ENCODE measurements at regions not wholly inside any gene's neighbourhood (a gene's known extent, or its start where the extent isn't known, plus 50 kb on each side); places are given as distances from the start of the nearest gene placed in this dataset.

DNA sequence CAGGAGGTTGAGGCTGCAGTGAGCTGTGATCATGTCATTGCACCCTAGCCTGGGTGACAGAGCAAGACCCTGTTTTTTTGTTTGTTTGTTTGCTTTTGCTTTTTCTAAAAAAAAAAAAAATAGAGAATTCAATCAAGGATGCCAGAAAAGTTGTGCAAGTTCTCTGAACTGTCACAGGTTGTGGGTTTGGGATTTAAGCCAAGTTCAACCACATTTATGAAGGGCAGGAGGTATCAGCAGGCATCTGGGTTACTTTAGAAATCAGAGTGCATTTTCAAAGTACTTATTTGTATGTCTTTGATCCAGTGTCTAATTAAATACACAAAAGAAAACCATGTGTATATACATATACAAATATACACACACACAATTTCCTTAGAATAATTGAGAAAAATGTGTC, 151.2 kb upstream of the MINDY3 start:
- Histone ChIP-seq H2BK5ac (ENCODE audit: low read depth, low read length, poor library complexity, severe bottlenecking) (no peak overlapping the region), H3K27me3 (ENCODE audit: control insufficient read depth in 1 of 2, insufficient read depth in 1 of 2, low read length in 2 of 2) (no peaks in the 10 kb centered on the region), H3K9ac (ENCODE audit: low read length) (no peak overlapping the region), H3K14ac (ENCODE audit: low read length in 2 of 2) (no peak overlapping the region), H2AFZ (ENCODE audit: low read depth, low read length) (no peak overlapping the region), H2BK15ac (ENCODE audit: low read depth, poor library complexity, severe bottlenecking) (no peak overlapping the region), H2BK120ac (ENCODE audit: low read depth, low read length) (no peak overlapping the region), H3K18ac (ENCODE audit: low read depth in 1 of 2, low read length in 2 of 2) (no peak overlapping the region), H4K8ac (ENCODE audit: low read length) (no peak overlapping the region), H3K27ac (ENCODE audit: low read length, poor library complexity, severe bottlenecking) (no peak overlapping the region), H3K4me1 (ENCODE audit: control insufficient read depth, insufficient read depth, low read depth, low read length) (no peaks in the 10 kb centered on the region), H3K4me3 (ENCODE audit: insufficient read depth in 1 of 2, low read depth in 1 of 2, low read length in 2 of 2) (no peak overlapping the region), H4K91ac (ENCODE audit: low read length) (no peak overlapping the region), H3K23ac (ENCODE audit: low read length in 2 of 2) (no peak overlapping the region), H3K4ac (ENCODE audit: low read depth in 1 of 2, low read length in 2 of 2) (no peak overlapping the region), H3K36me3 (ENCODE audit: control insufficient read depth in 1 of 2, insufficient read depth in 2 of 2, low read depth in 1 of 2, low read length in 2 of 2) (no peaks in the 10 kb centered on the region), H2AK5ac (ENCODE audit: low read length, severe bottlenecking) (no peak overlapping the region), H3K4me2 (ENCODE audit: low read length, poor library complexity, severe bottlenecking) (no peak overlapping the region), H2BK12ac (ENCODE audit: low read length in 2 of 2) (no peak overlapping the region), H3K79me1 (replicated peaks; ENCODE audit: low read length, poor library complexity, severe bottlenecking) (no peaks in the 10 kb centered on the region), H3K9me3 (ENCODE audit: control insufficient read depth, low read length) (peaks cover 7% of the 10 kb centered on the region)
- DNase-seq, result no peak

DNA sequence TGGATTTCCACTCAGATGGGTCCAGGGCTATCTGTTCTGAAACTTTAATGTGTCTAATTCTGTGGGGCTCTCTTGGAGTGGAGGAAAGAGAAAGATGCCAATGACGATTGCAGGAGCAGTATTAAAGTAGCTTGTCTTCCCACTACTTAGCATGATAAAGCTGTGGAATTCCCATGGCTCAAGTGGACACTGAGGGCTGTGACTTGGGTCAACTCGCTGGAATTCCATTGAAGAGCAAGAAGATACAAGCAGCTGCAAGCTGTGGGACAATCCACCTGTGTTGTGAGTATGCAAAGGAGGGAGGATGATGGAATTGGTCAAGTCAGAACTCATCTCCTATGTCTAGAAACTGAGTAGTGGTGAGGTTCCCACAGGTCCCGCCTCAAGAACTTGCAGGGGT, 154.2 kb upstream of the MINDY3 start:
- no peak overlapping the region for H2BK5ac ChIP-seq (ENCODE audit: low read depth, low read length, poor library complexity, severe bottlenecking)
- H3K4me2 ChIP-seq (ENCODE audit: low read length, poor library complexity, severe bottlenecking), result no peak overlapping the region
- no peak overlapping the region for H3K18ac ChIP-seq (ENCODE audit: low read depth in 1 of 2, low read length in 2 of 2)
- H3K27ac ChIP-seq (ENCODE audit: low read length, poor library complexity, severe bottlenecking), result no peak overlapping the region
- no peak overlapping the region for H2BK15ac ChIP-seq (ENCODE audit: low read depth, poor library complexity, severe bottlenecking)
- H4K8ac ChIP-seq (ENCODE audit: low read length), result no peak overlapping the region
- H3K14ac ChIP-seq (ENCODE audit: low read length in 2 of 2), result no peak overlapping the region
- H2AK5ac ChIP-seq (ENCODE audit: low read length, severe bottlenecking), result no peak overlapping the region
- no peak overlapping the region for H2AFZ ChIP-seq (ENCODE audit: low read depth, low read length)
- H3K27me3 ChIP-seq (ENCODE audit: control insufficient read depth in 1 of 2, insufficient read depth in 1 of 2, low read length in 2 of 2), result no peaks in the 10 kb centered on the region
- H3K4ac ChIP-seq (ENCODE audit: low read depth in 1 of 2, low read length in 2 of 2), result no peak overlapping the region
- H2BK120ac ChIP-seq (ENCODE audit: low read depth, low read length), result no peak overlapping the region
- no peak overlapping the region for H3K4me3 ChIP-seq (ENCODE audit: insufficient read depth in 1 of 2, low read depth in 1 of 2, low read length in 2 of 2)
- DNase-seq, result no peak
- H3K4me1 ChIP-seq (ENCODE audit: control insufficient read depth, insufficient read depth, low read depth, low read length), result no peaks in the 10 kb centered on the region
- H3K23ac ChIP-seq (ENCODE audit: low read length in 2 of 2), result no peak overlapping the region
- no peaks in the 10 kb centered on the region for H3K36me3 ChIP-seq (ENCODE audit: control insufficient read depth in 1 of 2, insufficient read depth in 2 of 2, low read depth in 1 of 2, low read length in 2 of 2)
- no peak overlapping the region for H2BK12ac ChIP-seq (ENCODE audit: low read length in 2 of 2)
- 53% methylated on average over 3 of the region's 3 CpGs for WGBS
- no peak overlapping the region for H3K9ac ChIP-seq (ENCODE audit: low read length)
- H3K79me1 ChIP-seq (replicated peaks; ENCODE audit: low read length, poor library complexity, severe bottlenecking), result no peaks in the 10 kb centered on the region
- H3K9me3 ChIP-seq (ENCODE audit: control insufficient read depth, low read length), result peaks cover 8% of the 10 kb centered on the region
- H4K91ac ChIP-seq (ENCODE audit: low read length), result no peak overlapping the region

DNA sequence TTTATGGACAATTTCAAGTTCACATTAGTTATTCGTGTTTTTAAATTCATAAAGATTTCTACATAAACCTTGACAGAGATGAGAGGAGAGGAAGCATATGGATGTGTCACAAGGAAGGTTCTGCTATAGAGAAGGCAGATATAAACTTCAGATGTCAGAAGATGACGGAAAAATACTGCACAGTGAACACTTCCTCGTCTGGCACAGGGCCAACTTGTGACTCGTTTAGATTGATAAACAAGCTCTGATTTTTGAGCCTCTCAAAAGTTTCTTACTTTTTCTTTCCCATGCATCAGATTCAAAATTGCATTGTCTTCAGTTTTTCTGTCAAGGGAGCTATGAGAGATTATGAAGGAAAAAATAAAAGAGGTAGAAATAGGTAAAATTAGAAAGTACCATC, 156.4 kb upstream of the MINDY3 start:
- Histone ChIP-seq H3K4me1 (ENCODE audit: control insufficient read depth, insufficient read depth, low read depth, low read length) (no peaks in the 10 kb centered on the region), H2BK120ac (ENCODE audit: low read depth, low read length) (no peak overlapping the region), H3K9ac (ENCODE audit: low read length) (no peak overlapping the region), H3K18ac (ENCODE audit: low read depth in 1 of 2, low read length in 2 of 2) (no peak overlapping the region), H3K4me2 (ENCODE audit: low read length, poor library complexity, severe bottlenecking) (no peak overlapping the region), H3K27ac (ENCODE audit: low read length, poor library complexity, severe bottlenecking) (no peak overlapping the region), H2AK5ac (ENCODE audit: low read length, severe bottlenecking) (no peak overlapping the region), H3K36me3 (ENCODE audit: control insufficient read depth in 1 of 2, insufficient read depth in 2 of 2, low read depth in 1 of 2, low read length in 2 of 2) (no peaks in the 10 kb centered on the region), H2BK15ac (ENCODE audit: low read depth, poor library complexity, severe bottlenecking) (no peak overlapping the region), H3K23ac (ENCODE audit: low read length in 2 of 2) (no peak overlapping the region), H4K8ac (ENCODE audit: low read length) (no peak overlapping the region), H2BK12ac (ENCODE audit: low read length in 2 of 2) (no peak overlapping the region), H3K79me1 (replicated peaks; ENCODE audit: low read length, poor library complexity, severe bottlenecking) (no peaks in the 10 kb centered on the region), H2AFZ (ENCODE audit: low read depth, low read length) (no peak overlapping the region), H3K4me3 (ENCODE audit: insufficient read depth in 1 of 2, low read depth in 1 of 2, low read length in 2 of 2) (no peak overlapping the region), H3K14ac (ENCODE audit: low read length in 2 of 2) (no peak overlapping the region), H3K4ac (ENCODE audit: low read depth in 1 of 2, low read length in 2 of 2) (no peak overlapping the region), H3K9me3 (ENCODE audit: control insufficient read depth, low read length) (peaks cover 29% of the 10 kb centered on the region), H2BK5ac (ENCODE audit: low read depth, low read length, poor library complexity, severe bottlenecking) (no peak overlapping the region), H3K27me3 (ENCODE audit: control insufficient read depth in 1 of 2, insufficient read depth in 1 of 2, low read length in 2 of 2) (no peaks in the 10 kb centered on the region), H4K91ac (ENCODE audit: low read length) (no peak overlapping the region)
- DNase-seq, result no peak
- WGBS, result 57% methylated on average over 3 of the region's 4 CpGs

DNA sequence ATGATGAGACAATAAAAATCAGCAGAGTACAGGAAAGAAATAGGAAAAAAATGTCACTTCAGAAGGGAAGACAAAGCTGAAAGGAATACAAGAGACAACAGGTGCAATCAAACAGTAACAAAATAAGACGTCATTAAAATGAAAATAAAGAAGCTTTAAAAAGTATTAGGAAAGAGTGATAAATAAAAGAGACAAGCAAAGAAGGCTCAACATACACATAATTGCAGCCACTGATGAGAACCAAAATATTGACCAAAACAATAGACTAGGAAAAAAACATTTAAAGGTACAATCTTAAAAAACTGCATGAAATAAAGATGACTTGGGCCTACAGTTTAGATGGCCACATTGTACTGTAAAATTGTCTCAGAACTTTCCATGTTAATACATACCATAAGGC, 160.5 kb upstream of the MINDY3 start:
- no CpG with 5 or more reads among the region's 1 CpG for WGBS
- H2AK5ac ChIP-seq (ENCODE audit: low read length, severe bottlenecking), result no peak overlapping the region
- H3K4me2 ChIP-seq (ENCODE audit: low read length, poor library complexity, severe bottlenecking), result no peak overlapping the region
- H2BK12ac ChIP-seq (ENCODE audit: low read length in 2 of 2), result no peak overlapping the region
- no peak overlapping the region for H2AFZ ChIP-seq (ENCODE audit: low read depth, low read length)
- H2BK120ac ChIP-seq (ENCODE audit: low read depth, low read length), result no peak overlapping the region
- H3K27me3 ChIP-seq (ENCODE audit: control insufficient read depth in 1 of 2, insufficient read depth in 1 of 2, low read length in 2 of 2), result no peaks in the 10 kb centered on the region
- no peak overlapping the region for H3K4ac ChIP-seq (ENCODE audit: low read depth in 1 of 2, low read length in 2 of 2)
- no peak overlapping the region for H3K4me3 ChIP-seq (ENCODE audit: insufficient read depth in 1 of 2, low read depth in 1 of 2, low read length in 2 of 2)
- no peak overlapping the region for H2BK5ac ChIP-seq (ENCODE audit: low read depth, low read length, poor library complexity, severe bottlenecking)
- no peaks in the 10 kb centered on the region for H3K79me1 ChIP-seq (replicated peaks; ENCODE audit: low read length, poor library complexity, severe bottlenecking)
- H3K18ac ChIP-seq (ENCODE audit: low read depth in 1 of 2, low read length in 2 of 2), result no peak overlapping the region
- no peaks in the 10 kb centered on the region for H3K4me1 ChIP-seq (ENCODE audit: control insufficient read depth, insufficient read depth, low read depth, low read length)
- H3K9me3 ChIP-seq (ENCODE audit: control insufficient read depth, low read length), result peaks cover 35% of the 10 kb centered on the region
- DNase-seq, result no peak
- no peaks in the 10 kb centered on the region for H3K36me3 ChIP-seq (ENCODE audit: control insufficient read depth in 1 of 2, insufficient read depth in 2 of 2, low read depth in 1 of 2, low read length in 2 of 2)
- no peak overlapping the region for H4K8ac ChIP-seq (ENCODE audit: low read length)
- no peak overlapping the region for H3K9ac ChIP-seq (ENCODE audit: low read length)
- no peak overlapping the region for H3K14ac ChIP-seq (ENCODE audit: low read length in 2 of 2)
- no peak overlapping the region for H2BK15ac ChIP-seq (ENCODE audit: low read depth, poor library complexity, severe bottlenecking)
- no peak overlapping the region for H3K27ac ChIP-seq (ENCODE audit: low read length, poor library complexity, severe bottlenecking)
- H3K23ac ChIP-seq (ENCODE audit: low read length in 2 of 2), result no peak overlapping the region
- H4K91ac ChIP-seq (ENCODE audit: low read length), result no peak overlapping the region
